CD4-positive, alpha-beta T cell treated with Interleukin-17A for 4 hours (primary cell): ENCODE measurements at regions not wholly inside any gene's neighbourhood (a gene's known extent, or its start where the extent isn't known, plus 50 kb on each side); places are given as distances from the start of the nearest gene placed in this dataset.
"Not testable (repeated sequence)": the region's sequence is repeated elsewhere in the genome, so short reads cannot be mapped to it uniquely, and the experiment has no call there.

Experiments
- DNase-seq: peaks from one replicate; pipeline ENCODE4 v3.0.0-alpha.2; 2020; ENCODE audit warnings: mixed read lengths

- DNase-seq, result no peak
Measured at GRCh38 chr6:110558575-110558974, 82.2 kb upstream of the SLC22A16 start.

GRCh38 chr6:110557199-110557598 lies 80.8 kb upstream of the SLC22A16 start:
- no peak for DNase-seq

GRCh38 chr6:110556317-110557110 lies 80.1 kb upstream of the SLC22A16 start:
- no peak for DNase-seq

- no peak for DNase-seq
Measured at GRCh38 chr6:110554966-110555460, 78.6 kb upstream of the SLC22A16 start.

GRCh38 chr6:110554441-110554840 lies 78.0 kb upstream of the SLC22A16 start:
- DNase-seq, result no peak

GRCh38 chr6:110552901-110553641 lies 76.7 kb upstream of the SLC22A16 start:
- DNase-seq, result no peak

- no peak for DNase-seq
Measured at GRCh38 chr6:110552076-110552475, 75.7 kb upstream of the SLC22A16 start.

- DNase-seq, result no peak
Measured at GRCh38 chr6:110551088-110551487, 74.7 kb upstream of the SLC22A16 start.

GRCh38 chr6:110550353-110550752 lies 73.9 kb upstream of the SLC22A16 start:
- DNase-seq, result no peak

- DNase-seq, result no peak
Measured at GRCh38 chr6:110549277-110549676, 72.9 kb upstream of the SLC22A16 start.

- DNase-seq, result no peak
Measured at GRCh38 chr6:110548110-110548847, 71.9 kb upstream of the SLC22A16 start.

- DNase-seq, result no peak
Measured at GRCh38 chr6:110547266-110547964, 71.0 kb upstream of the SLC22A16 start.

- no peak for DNase-seq
Measured at GRCh38 chr6:110545081-110545872, 68.9 kb upstream of the SLC22A16 start.

GRCh38 chr6:110544472-110544871 lies 68.1 kb upstream of the SLC22A16 start:
- DNase-seq, result no peak

GRCh38 chr6:110543106-110543505 lies 66.7 kb upstream of the SLC22A16 start:
- DNase-seq, result no peak

- DNase-seq, result no peak
Measured at GRCh38 chr6:110542311-110543024, 66.1 kb upstream of the SLC22A16 start.

GRCh38 chr6:110541701-110542309 lies 65.4 kb upstream of the SLC22A16 start:
- no peak for DNase-seq

- DNase-seq, result not testable (repeated sequence)
Measured at GRCh38 chr6:110539277-110540019, 63.0 kb upstream of the SLC22A16 start.

- DNase-seq, result no peak
Measured at GRCh38 chr6:110538416-110539160, 62.2 kb upstream of the SLC22A16 start.
